ENCODE measurements at regions not wholly inside any gene's neighbourhood (a gene's known extent, or its start where the extent isn't known, plus 50 kb on each side); places are given as distances from the start of the nearest gene placed in this dataset.

DNA sequence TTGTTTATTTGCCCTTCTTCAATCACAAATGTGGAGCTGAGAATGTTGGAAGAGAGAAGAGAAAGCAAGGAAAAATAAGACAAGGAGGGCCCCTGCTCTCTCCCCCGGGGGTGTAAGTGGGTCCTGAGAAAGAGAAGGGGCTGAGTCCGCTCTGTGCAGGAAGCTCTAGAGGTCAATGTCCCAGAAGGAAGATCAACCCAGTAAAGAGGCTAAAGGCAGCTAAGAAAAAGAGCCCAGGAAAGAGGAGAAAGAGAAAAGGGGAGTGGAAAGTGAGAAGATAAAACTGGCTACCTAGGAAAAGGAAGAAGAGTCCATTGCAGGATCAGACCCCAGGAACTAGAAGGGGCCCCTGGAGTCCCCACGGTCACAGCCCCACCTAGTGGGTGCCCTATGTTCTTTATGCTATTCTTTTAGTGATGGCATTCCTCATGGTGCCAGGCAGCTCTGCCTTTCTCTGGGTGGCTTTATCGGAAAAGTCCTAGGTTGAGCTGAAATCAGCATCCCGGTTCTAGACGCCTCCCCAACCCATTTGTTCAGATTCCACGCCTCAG, 583.4 kb downstream of the ACTL7B start:
- no peak for TF ChIP-seq YY1 (tag by site-specific recombination; IDR thresholded peaks at IDR 0.05)
- peak; percentile 54; the same call in 1 of the 2 replicates for TF ChIP-seq CTCF (tag by site-specific recombination; IDR thresholded peaks at IDR 0.05)
- peak; percentile 65; the same call in 1 of the 2 replicates for TF ChIP-seq PRDM1 (tag by site-specific recombination; IDR thresholded peaks at IDR 0.05)
- TF ChIP-seq GLI4 (tag by site-specific recombination; IDR thresholded peaks at IDR 0.05) = no peak
- TF ChIP-seq ZNF311 (tag by site-specific recombination; IDR thresholded peaks at IDR 0.05; ENCODE audit: borderline replicate concordance) = no peak
- TF ChIP-seq ZNF521 (tag by site-specific recombination; IDR thresholded peaks at IDR 0.05) = no peak
- no peak for TF ChIP-seq ZNF10 (tag by site-specific recombination; IDR thresholded peaks at IDR 0.05)
- TF ChIP-seq GLI2 (tag by site-specific recombination; IDR thresholded peaks at IDR 0.05; ENCODE audit: borderline replicate concordance, low read depth) = no peak
- no peak for TF ChIP-seq MZF1 (tag by site-specific recombination; IDR thresholded peaks at IDR 0.05; ENCODE audit: borderline replicate concordance)
- peak; percentile 16 for TF ChIP-seq PATZ1 (tag by site-specific recombination; IDR thresholded peaks at IDR 0.05)
- TF ChIP-seq, protein P1, sequence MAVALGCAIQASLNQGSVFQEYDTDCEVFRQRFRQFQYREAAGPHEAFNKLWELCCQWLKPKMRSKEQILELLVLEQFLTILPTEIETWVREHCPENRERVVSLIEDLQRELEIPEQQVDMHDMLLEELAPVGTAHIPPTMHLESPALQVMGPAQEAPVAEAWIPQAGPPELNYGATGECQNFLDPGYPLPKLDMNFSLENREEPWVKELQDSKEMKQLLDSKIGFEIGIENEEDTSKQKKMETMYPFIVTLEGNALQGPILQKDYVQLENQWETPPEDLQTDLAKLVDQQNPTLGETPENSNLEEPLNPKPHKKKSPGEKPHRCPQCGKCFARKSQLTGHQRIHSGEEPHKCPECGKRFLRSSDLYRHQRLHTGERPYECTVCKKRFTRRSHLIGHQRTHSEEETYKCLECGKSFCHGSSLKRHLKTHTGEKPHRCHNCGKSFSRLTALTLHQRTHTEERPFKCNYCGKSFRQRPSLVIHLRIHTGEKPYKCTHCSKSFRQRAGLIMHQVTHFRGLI (tag by site-specific recombination; IDR thresholded peaks at IDR 0.05) = no peak
- no peak for TF ChIP-seq REST (tag by site-specific recombination; IDR thresholded peaks at IDR 0.05)
